ENCODE measurements at regions not wholly inside any gene's neighbourhood (a gene's known extent, or its start where the extent isn't known, plus 50 kb on each side); places are given as distances from the start of the nearest gene placed in this dataset.
A peak's percentile ranks its signal among the peaks of the same experiment; 100 is the strongest.

GRCh38 chr7:17697128-17697881 is 243.0 kb downstream of the SNX13 start:
- no peak for DNase-seq
- Histone ChIP-seq H3K4me3 (ENCODE audit: low read depth, low read length) (no peak overlapping the region), H3K9me3 (no peaks in the 10 kb centered on the region; the same call in 1 of the 2 replicates), H3K4me1 (no peaks in the 10 kb centered on the region; the same call in 1 of the 2 replicates), H3K36me3 (no peaks in the 10 kb centered on the region), H3K27me3 (no peaks in the 10 kb centered on the region)
- TF ChIP-seq CTCF (IDR thresholded peaks at IDR 0.05; ENCODE audit: low read depth, low read length): no peak

GRCh38 chr7:17699696-17700095 is 240.6 kb downstream of the SNX13 start:
- Histone ChIP-seq H3K36me3 (no peaks in the 10 kb centered on the region), H3K4me3 (ENCODE audit: low read depth, low read length) (no peak overlapping the region), H3K27me3 (no peaks in the 10 kb centered on the region), H3K4me1 (no peaks in the 10 kb centered on the region; the same call in 1 of the 2 replicates), H3K9me3 (no peaks in the 10 kb centered on the region; the same call in 1 of the 2 replicates)
- DNase-seq: no peak
- no peak for TF ChIP-seq CTCF (IDR thresholded peaks at IDR 0.05; ENCODE audit: low read depth, low read length)

- no peaks in the 10 kb centered on the region; the same call in 1 of the 2 replicates for H3K4me1 ChIP-seq
Observed at GRCh38 chr7:17700138-17700537, 240.2 kb downstream of the SNX13 start.

GRCh38 chr7:17706275-17706674 is 234.0 kb downstream of the SNX13 start:
- no peak for DNase-seq
- no peaks in the 10 kb centered on the region; the same call in 1 of the 2 replicates for H3K27me3 ChIP-seq
- no peak overlapping the region for H3K4me3 ChIP-seq (ENCODE audit: low read depth, low read length)
- H3K9me3 ChIP-seq: no peaks in the 10 kb centered on the region
- H3K36me3 ChIP-seq: no peaks in the 10 kb centered on the region
- TF ChIP-seq CTCF (IDR thresholded peaks at IDR 0.05; ENCODE audit: low read depth, low read length): no peak
- H3K4me1 ChIP-seq: no peaks in the 10 kb centered on the region

More at GRCh38 chr7:17700138-17700537, 240.2 kb downstream of the SNX13 start:
- H3K27me3 ChIP-seq: no peaks in the 10 kb centered on the region
- no peaks in the 10 kb centered on the region for H3K36me3 ChIP-seq
- no peak overlapping the region for H3K4me3 ChIP-seq (ENCODE audit: low read depth, low read length)
- no peak for DNase-seq
- no peak for TF ChIP-seq CTCF (IDR thresholded peaks at IDR 0.05; ENCODE audit: low read depth, low read length)
- no peaks in the 10 kb centered on the region; the same call in 1 of the 2 replicates for H3K9me3 ChIP-seq

- Histone ChIP-seq H3K27me3 (no peaks in the 10 kb centered on the region; the same call in 1 of the 2 replicates), H3K36me3 (no peaks in the 10 kb centered on the region), H3K4me3 (ENCODE audit: low read depth, low read length) (no peak overlapping the region), H3K4me1 (no peaks in the 10 kb centered on the region), H3K9me3 (no peaks in the 10 kb centered on the region)
- peak; percentile 86 for TF ChIP-seq CTCF (IDR thresholded peaks at IDR 0.05; ENCODE audit: low read depth, low read length)
- DNase-seq: peak; percentile 59
Observed at GRCh38 chr7:17706734-17707133, 233.6 kb downstream of the SNX13 start.

- Histone ChIP-seq H3K4me1 (no peaks in the 10 kb centered on the region), H3K36me3 (no peaks in the 10 kb centered on the region), H3K9me3 (no peaks in the 10 kb centered on the region), H3K4me3 (ENCODE audit: low read depth, low read length) (no peak overlapping the region), H3K27me3 (no peaks in the 10 kb centered on the region; the same call in 1 of the 2 replicates)
- TF ChIP-seq CTCF (IDR thresholded peaks at IDR 0.05; ENCODE audit: low read depth, low read length): no peak
- DNase-seq: no peak
Observed at GRCh38 chr7:17709127-17709526, 231.2 kb downstream of the SNX13 start.
